Fibroblast of skin of back (primary cell): ENCODE measurements at regions not wholly inside any gene's neighbourhood (a gene's known extent, or its start where the extent isn't known, plus 50 kb on each side); places are given as distances from the start of the nearest gene placed in this dataset.
"Not testable (repeated sequence)": the region's sequence is repeated elsewhere in the genome, so short reads cannot be mapped to it uniquely, and the experiment has no call there.

Experiments used
- DNase-seq: peaks from one replicate; pipeline ENCODE4 v3.0.0-alpha.2; 2013

- not testable (repeated sequence) for DNase-seq
Observed at GRCh38 chr1:148261684-148262083, 109.6 kb upstream of the NBPF11 start.

- DNase-seq = not testable (repeated sequence)
Observed at GRCh38 chr1:148257886-148258285, 105.8 kb upstream of the NBPF11 start.

- peak; percentile 6 for DNase-seq
Observed at GRCh38 chr1:148254611-148255429, 102.7 kb upstream of the NBPF11 start.

- DNase-seq = not testable (repeated sequence)
Observed at GRCh38 chr1:148253808-148254207, 101.7 kb upstream of the NBPF11 start.

GRCh38 chr1:148248798-148249197 is 96.7 kb upstream of the NBPF11 start:
- not testable (repeated sequence) for DNase-seq

DNA sequence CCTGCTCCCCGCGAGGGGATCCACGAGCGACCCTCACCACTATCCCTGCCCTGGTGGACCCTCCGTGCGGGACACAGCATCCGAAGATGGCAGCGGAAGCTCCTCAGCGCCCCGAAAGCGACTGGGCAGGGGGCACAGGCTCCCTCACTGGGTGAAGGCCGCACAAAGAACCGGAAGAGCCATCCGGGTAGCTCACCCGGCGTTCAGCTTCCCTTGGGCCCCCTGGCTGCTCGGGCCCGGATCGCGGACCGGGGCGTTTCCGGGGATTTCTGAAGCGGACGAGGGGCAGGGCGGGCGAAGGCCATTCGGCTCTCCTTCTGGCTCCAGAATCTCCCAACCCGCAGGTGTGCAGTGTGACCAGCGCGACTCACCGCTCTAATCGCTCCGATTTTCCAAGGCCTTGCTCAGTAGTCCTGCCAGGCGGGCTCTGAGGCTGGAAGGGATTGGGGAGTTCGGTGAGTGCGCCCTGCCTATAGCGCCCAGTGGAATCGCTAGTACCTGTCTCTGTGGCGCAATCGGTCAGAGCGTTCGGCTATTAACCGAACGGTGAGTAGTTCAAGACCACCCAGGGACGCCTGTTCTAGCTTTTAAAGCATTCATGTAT is 94.3 kb upstream of the NBPF11 start:
- not testable (repeated sequence) for DNase-seq

- not testable (repeated sequence) for DNase-seq
Observed at GRCh38 chr1:148245843-148246242, 93.8 kb upstream of the NBPF11 start.

- not testable (repeated sequence) for DNase-seq
Observed at GRCh38 chr1:148245443-148245842, 93.4 kb upstream of the NBPF11 start.

DNA sequence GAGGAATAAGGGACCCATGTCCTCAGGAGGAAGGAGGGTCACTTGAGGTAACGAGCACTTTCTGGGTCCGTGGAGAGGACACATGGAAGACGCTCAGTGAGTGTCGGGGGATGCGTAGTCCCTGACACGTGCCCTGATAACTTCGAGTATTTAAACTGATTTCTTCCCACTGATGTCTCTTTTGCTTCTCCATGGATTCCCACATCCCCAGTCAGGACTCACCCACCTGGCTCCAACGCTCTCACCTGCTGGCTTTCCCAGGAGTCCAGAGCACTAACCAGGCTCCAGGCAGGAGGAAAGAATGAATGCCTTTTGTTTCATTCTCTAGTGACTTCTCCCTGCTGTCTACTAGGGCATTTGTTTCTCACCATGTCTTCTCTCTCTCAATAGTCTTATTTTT is 81.2 kb upstream of the NBPF11 start:
- not testable (repeated sequence) for DNase-seq

- DNase-seq = not testable (repeated sequence)
Observed at GRCh38 chr1:148228846-148229245, 76.8 kb upstream of the NBPF11 start.

DNA sequence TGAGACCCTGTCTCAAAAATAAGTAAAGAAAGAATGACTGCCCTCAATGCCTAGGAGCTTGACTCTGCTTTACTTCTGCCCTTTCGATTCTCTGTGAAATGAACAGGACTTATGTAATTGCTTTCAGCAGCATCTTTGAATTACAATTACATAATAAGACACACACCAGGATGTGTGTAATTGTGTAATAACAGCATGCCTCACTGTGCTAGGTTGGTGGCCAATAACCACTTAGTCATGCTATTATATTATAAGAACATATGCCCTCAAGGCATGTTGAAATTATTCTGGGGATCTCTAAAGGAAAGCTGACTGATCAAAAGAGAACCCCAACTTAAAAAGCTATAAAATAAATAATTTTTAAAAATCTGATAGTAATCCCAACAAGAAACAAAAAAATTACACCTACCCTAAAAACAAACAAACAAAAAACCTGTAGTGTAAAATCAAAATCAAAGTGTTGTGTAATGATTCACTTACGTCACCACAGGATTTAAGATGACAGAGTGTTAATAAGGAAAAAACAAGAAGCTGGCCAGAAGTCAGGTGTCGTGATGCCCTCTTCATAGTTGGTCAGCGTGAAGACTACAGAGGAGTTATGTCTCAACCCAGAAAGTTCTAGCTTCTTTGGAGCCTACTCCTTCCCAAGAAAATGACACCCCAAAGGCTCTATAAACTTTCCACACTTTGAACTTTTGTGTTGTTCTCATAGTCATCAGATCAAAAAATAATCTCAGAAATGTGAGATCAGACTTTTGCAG is 70.5 kb upstream of the NBPF11 start:
- DNase-seq = not testable (repeated sequence)

DNA sequence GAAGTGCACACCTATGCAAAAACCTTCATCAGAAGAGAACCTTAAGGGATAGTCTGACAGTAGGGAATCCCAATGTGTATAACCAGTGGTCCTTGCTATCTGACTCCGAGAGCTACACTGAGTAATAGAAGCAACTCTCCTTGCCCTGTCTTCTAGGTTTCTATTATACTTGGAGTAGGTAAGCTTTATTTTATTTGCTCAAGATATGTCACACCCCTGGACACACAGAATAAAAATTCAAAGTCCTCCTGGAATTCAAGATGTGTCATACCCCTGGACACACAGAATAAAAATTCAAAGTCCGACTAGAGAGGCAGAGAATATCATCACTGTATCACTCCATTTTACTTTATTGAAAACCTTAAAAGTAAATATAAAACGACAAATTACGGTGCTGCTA is 69.5 kb upstream of the NBPF11 start:
- DNase-seq = not testable (repeated sequence)

- DNase-seq = not testable (repeated sequence)
Observed at GRCh38 chr1:148219229-148219628, 67.1 kb upstream of the NBPF11 start.

DNA sequence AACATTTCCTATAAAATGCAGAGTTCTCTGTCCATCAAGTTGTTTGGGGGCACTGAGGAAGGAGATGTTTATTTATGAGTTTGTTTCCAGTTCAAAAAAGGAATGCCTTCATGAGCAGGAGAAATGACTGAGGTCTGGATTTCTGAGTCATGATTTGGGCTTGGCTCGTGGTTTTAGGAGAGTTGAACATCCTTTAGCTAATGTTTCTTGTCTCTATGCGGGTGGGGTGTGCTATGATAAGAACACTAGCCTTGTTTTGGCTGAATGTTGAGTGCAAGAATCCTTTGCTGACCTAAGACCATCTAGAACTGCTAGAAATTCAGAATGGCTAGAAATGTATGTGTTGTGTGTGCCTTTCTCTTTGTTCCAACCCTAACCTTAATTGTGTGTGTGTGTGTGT is 59.1 kb upstream of the NBPF11 start:
- DNase-seq = not testable (repeated sequence)

GRCh38 chr1:148210624-148211023 is 58.5 kb upstream of the NBPF11 start:
- not testable (repeated sequence) for DNase-seq

DNA sequence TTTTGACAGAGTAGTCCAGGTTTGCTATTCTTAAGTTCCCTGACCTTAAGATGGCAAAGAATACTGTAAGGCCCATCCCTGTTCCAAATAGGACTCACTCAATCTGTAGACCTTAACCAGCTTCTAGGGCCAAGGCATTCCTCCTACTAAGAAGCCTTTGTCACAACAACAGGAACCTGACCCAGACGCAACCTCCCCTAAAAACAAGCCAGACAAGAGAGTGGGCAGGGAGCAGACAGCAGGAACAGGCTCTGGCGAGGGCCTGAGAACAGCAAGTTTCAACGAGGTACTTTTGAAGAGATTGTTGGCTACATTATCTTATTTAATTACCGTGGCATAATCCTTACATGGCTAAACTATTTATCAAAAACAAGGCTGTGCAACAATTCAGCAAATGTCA is 58.1 kb upstream of the NBPF11 start:
- DNase-seq = not testable (repeated sequence)

DNA sequence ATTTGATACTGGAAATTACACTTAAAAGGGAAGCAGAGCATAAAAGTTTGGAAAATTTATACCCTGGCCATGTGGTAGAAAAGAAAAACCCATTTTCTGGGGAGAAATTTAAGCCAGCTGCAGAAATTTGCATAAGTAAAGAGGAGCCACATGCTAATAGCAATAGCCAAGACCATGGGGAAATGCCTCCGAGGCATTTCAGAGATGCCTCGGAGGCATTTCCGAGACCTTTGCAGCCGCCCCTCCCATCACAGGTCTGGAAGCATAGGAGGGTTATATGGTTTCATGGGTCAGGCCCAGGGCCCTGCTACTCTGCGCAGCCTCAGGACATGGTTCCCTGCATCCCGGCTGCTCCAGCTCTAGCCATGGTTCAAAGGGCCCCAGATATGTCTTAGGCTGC is 49.9 kb upstream of the NBPF11 start:
- not testable (repeated sequence) for DNase-seq
